Right atrium auricular region (tissue), 2 donors: ENCODE measurements at regions not wholly inside any gene's neighbourhood (a gene's known extent, or its start where the extent isn't known, plus 50 kb on each side); places are given as distances from the start of the nearest gene placed in this dataset.

Experiments used
- DNase-seq: peaks from one replicate; pipeline ENCODE4 v3.0.0-alpha.2; 2019; ENCODE audit warnings: low spot score
- H3K27ac ChIP-seq, 2 donors: fragments of 200-600 bp; sonication (generic); 1 replicate in 1 of 2; 2 replicates in 1 of 2; pipeline ENCODE4 v1.5.1; 2016 to 2019
- H3K27me3 ChIP-seq, 2 donors: fragments of 200-600 bp; sonication (generic); one replicate each; pipeline versions ENCODE4 v1.5.1 to v1.6.0; 2017 to 2019
- H3K36me3 ChIP-seq: fragments of 200-600 bp; sonication (generic); one replicate; pipeline ENCODE4 v1.5.1; 2016
- H3K4me1 ChIP-seq, 2 donors: fragments of 200-600 bp; sonication (generic); one replicate each; pipeline versions ENCODE4 v1.5.1 to v1.6.0; 2017 to 2019
- H3K4me3 ChIP-seq, 2 donors: fragments of 200-600 bp; sonication (generic); 1 replicate in 1 of 2; 2 replicates in 1 of 2; pipeline ENCODE4 v1.5.1; 2017 to 2019; ENCODE audit warnings: mild to moderate bottlenecking in 1 of 2, moderate library complexity in 1 of 2
- H3K9me3 ChIP-seq, 2 donors: fragments of 200-600 bp; sonication (generic); one replicate each; pipeline ENCODE4 v1.5.1; 2019
- CTCF ChIP-seq, 2 donors: fragments of 200-600 bp; sonication (generic); IDR thresholded peaks; one replicate each; pipeline ENCODE4 v1.5.1; 2019; ENCODE audit warnings: antibody characterized with exemption in 2 of 2

- Histone ChIP-seq H3K4me3 (no peak overlapping the region), H3K27ac (no peak overlapping the region), H3K27me3 (no peaks in the 10 kb centered on the region), H3K9me3 (no peaks in the 10 kb centered on the region), H3K36me3 (no peaks in the 10 kb centered on the region), H3K4me1 (peaks cover 0 to 8% of the 10 kb centered on the region in 2 donors)
- no peak for DNase-seq
- TF ChIP-seq CTCF (IDR thresholded peaks at IDR 0.05), result no peak
Observed at GRCh38 chr5:82858151-82859025, 218.8 kb downstream of the TMEM167A start.

DNA sequence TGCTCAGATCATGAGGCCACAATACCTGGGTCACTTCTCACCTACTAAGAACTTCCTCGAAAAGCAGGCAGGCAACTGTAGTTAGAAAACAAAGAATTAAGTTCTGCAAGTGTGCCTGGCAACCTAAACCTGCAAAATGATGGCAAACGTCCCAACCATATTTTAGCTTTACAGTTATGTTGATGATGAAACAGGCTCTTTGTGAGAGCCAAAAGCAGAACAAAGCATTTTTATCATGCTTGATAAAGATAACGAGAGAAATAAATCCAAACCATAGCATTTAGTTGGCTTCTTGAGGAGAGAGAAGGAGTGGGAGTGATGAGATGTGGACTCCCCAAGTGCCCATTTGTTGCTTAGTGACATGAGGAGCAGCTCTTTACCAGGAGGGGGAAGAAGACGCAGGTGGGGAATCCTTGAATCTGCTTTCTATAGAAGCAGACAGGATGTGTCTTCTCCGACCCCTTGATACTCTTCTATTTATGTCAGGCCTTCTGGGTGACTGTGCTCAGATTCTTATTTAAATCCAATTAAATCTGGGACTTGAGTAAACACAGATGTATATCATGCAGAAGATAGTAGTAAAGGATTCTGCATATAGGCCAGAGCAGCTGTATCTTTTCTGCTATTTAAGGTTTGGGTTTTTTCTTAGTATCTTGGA lies 221.2 kb downstream of the TMEM167A start:
- Histone ChIP-seq H3K36me3 (no peaks in the 10 kb centered on the region), H3K9me3 (no peaks in the 10 kb centered on the region), H3K27me3 (no peaks in the 10 kb centered on the region), H3K27ac (no peak overlapping the region), H3K4me3 (no peak overlapping the region), H3K4me1 (peaks cover 0 to 8% of the 10 kb centered on the region in 2 donors)
- no peak for TF ChIP-seq CTCF (IDR thresholded peaks at IDR 0.05)
- DNase-seq, result no peak

GRCh38 chr5:82854956-82855355 lies 222.2 kb downstream of the TMEM167A start:
- DNase-seq, result no peak
- Histone ChIP-seq H3K4me1 (peaks cover 0 to 8% of the 10 kb centered on the region in 2 donors), H3K36me3 (no peaks in the 10 kb centered on the region), H3K9me3 (no peaks in the 10 kb centered on the region), H3K27ac (no peak overlapping the region), H3K27me3 (no peaks in the 10 kb centered on the region), H3K4me3 (no peak overlapping the region)
- no peak for TF ChIP-seq CTCF (IDR thresholded peaks at IDR 0.05)

- no peaks in the 10 kb centered on the region for H3K36me3 ChIP-seq
- no peaks in the 10 kb centered on the region for H3K27me3 ChIP-seq
- H3K4me3 ChIP-seq, result no peak overlapping the region
- no peaks in the 10 kb centered on the region for H3K4me1 ChIP-seq
- no peak overlapping the region for H3K27ac ChIP-seq
- no peak for TF ChIP-seq CTCF (IDR thresholded peaks at IDR 0.05)
- no peaks in the 10 kb centered on the region for H3K9me3 ChIP-seq
- no peak for DNase-seq
Observed at GRCh38 chr5:82851471-82851870, 225.7 kb downstream of the TMEM167A start.

DNA sequence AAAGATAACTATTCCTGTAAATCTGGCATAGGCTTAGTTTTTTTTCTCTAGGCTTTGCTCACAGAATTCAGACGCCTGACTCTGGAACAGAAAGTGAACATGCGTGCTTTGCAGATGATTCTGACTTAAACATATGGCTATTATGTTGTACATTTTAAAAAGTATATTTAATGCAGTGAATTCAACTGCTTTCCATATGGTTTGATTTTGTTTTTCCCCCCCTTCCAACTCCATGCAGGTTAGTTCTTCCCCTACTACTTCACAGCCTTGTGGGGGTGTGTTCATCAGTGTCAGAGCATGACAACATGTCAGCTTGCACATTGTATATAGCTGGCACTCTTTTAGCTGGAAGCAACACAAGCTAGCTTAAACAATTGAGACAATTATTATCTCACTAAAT lies 226.8 kb downstream of the TMEM167A start:
- Histone ChIP-seq H3K4me1 (no peaks in the 10 kb centered on the region), H3K36me3 (no peaks in the 10 kb centered on the region), H3K27ac (no peak overlapping the region), H3K4me3 (no peak overlapping the region), H3K27me3 (no peaks in the 10 kb centered on the region), H3K9me3 (no peaks in the 10 kb centered on the region)
- DNase-seq, result no peak
- TF ChIP-seq CTCF (IDR thresholded peaks at IDR 0.05), result no peak
